Glutamatergic neuron (in vitro differentiated cells): ENCODE measurements at regions not wholly inside any gene's neighbourhood (a gene's known extent, or its start where the extent isn't known, plus 50 kb on each side); places are given as distances from the start of the nearest gene placed in this dataset.
"Not testable (repeated sequence)": the region's sequence is repeated elsewhere in the genome, so short reads cannot be mapped to it uniquely, and the experiment has no call there.

ENCODE experiments used
- DNase-seq: peaks from one replicate; pipeline ENCODE4 v3.0.0; 2022
- H3K27ac Mint-ChIP-seq: one replicate; pipeline ENCODE4 v1.8.0; 2020; ENCODE audit warnings: mild to moderate bottlenecking, mixed read lengths, inconsistent platforms; ENCODE audit not compliant: unreplicated experiment
- H3K27me3 Mint-ChIP-seq: one replicate; pipeline ENCODE4 v1.8.0; 2020; ENCODE audit warnings: mild to moderate bottlenecking, moderate library complexity, mixed read lengths, inconsistent platforms; ENCODE audit not compliant: unreplicated experiment
- H3K36me3 Mint-ChIP-seq: one replicate; pipeline ENCODE4 v1.8.0; 2020; ENCODE audit warnings: mild to moderate bottlenecking, mixed read lengths, inconsistent platforms; ENCODE audit not compliant: unreplicated experiment
- H3K4me1 Mint-ChIP-seq: one replicate; pipeline ENCODE4 v1.8.0; 2020; ENCODE audit warnings: mild to moderate bottlenecking, low read depth, mixed read lengths, inconsistent platforms; ENCODE audit not compliant: unreplicated experiment
- H3K4me3 Mint-ChIP-seq: one replicate; pipeline ENCODE4 v1.8.0; 2020; ENCODE audit warnings: mild to moderate bottlenecking, mixed read lengths, inconsistent platforms; ENCODE audit not compliant: unreplicated experiment
- H3K9me3 Mint-ChIP-seq: one replicate; pipeline ENCODE4 v1.8.0; 2020; ENCODE audit warnings: mild to moderate bottlenecking, moderate library complexity, mixed read lengths, inconsistent platforms; ENCODE audit not compliant: unreplicated experiment
- CTCF ChIP-seq: fragments of 200-600 bp; sonication (generic); IDR thresholded peaks from one replicate; pipeline ENCODE4 v1.5.0; 2021; ENCODE audit not compliant: partially characterized antibody, unreplicated experiment

GRCh38 chr20:53656293-53657202, 62.9 kb upstream of the ZNF217 start:
- Mint-ChIP-seq H3K27me3 (peaks cover 2% of the 10 kb centered on the region), H3K36me3 (no peaks in the 10 kb centered on the region), H3K9me3 (no peaks in the 10 kb centered on the region), H3K4me1 (peaks cover 12% of the 10 kb centered on the region), H3K27ac (no peak overlapping the region), H3K4me3 (no peak overlapping the region)
- no peak for DNase-seq
- no peak for TF ChIP-seq CTCF

- no peak for DNase-seq
- Mint-ChIP-seq H3K36me3 (no peaks in the 10 kb centered on the region), H3K27me3 (peaks cover 2% of the 10 kb centered on the region), H3K9me3 (no peaks in the 10 kb centered on the region), H3K4me1 (peaks cover 12% of the 10 kb centered on the region), H3K27ac (no peak overlapping the region), H3K4me3 (no peak overlapping the region)
- TF ChIP-seq CTCF: no peak
These were observed 62.1 kb upstream of the ZNF217 start for GRCh38 chr20:53655625-53656292.

- no peak for DNase-seq
- TF ChIP-seq CTCF: no peak
- no peak overlapping the region for H3K4me3 Mint-ChIP-seq
- peaks cover 12% of the 10 kb centered on the region for H3K4me1 Mint-ChIP-seq
- H3K27ac Mint-ChIP-seq: no peak overlapping the region
- peaks cover 2% of the 10 kb centered on the region for H3K27me3 Mint-ChIP-seq
- H3K9me3 Mint-ChIP-seq: no peaks in the 10 kb centered on the region
- H3K36me3 Mint-ChIP-seq: no peaks in the 10 kb centered on the region
These were observed 61.4 kb upstream of the ZNF217 start for GRCh38 chr20:53654932-53655624.

GRCh38 chr20:53654521-53654920, 60.9 kb upstream of the ZNF217 start:
- H3K4me1 Mint-ChIP-seq: peaks cover 12% of the 10 kb centered on the region
- H3K27me3 Mint-ChIP-seq, H3K4me3 Mint-ChIP-seq, H3K27ac Mint-ChIP-seq, H3K36me3 Mint-ChIP-seq, DNase-seq, H3K9me3 Mint-ChIP-seq: not testable (repeated sequence)

- DNase-seq: no peak
- H3K4me1 Mint-ChIP-seq: peaks cover 12% of the 10 kb centered on the region
- no peak overlapping the region for H3K4me3 Mint-ChIP-seq
- peaks cover 2% of the 10 kb centered on the region for H3K27me3 Mint-ChIP-seq
- peak overlapping the region; percentile 22 for H3K27ac Mint-ChIP-seq
- no peaks in the 10 kb centered on the region for H3K36me3 Mint-ChIP-seq
- H3K9me3 Mint-ChIP-seq: no peaks in the 10 kb centered on the region
- TF ChIP-seq CTCF: no peak
These were observed 59.3 kb upstream of the ZNF217 start for GRCh38 chr20:53652859-53653517.
